ENCODE measurements at regions not wholly inside any gene's neighbourhood (a gene's known extent, or its start where the extent isn't known, plus 50 kb on each side); places are given as distances from the start of the nearest gene placed in this dataset.

DNA sequence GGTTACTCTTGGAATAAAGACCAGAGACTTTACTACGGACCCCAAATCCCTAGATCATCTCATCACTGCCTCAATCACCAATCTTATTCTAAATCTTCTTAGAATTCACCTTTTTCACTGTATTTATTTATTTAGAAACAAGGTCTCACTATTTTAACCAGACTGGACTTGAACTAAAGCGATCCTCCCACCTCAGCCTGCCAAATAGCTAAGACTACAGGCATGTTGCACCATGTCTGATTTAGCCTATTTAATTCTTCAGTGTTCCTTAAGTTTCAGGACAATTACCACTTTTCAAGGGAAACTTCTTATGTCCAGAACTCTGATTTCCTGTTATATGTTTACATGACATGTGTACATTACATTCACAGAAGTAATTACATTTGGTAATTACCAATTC is 238.0 kb upstream of the COL8A1 start:
- TF ChIP-seq, protein P1, sequence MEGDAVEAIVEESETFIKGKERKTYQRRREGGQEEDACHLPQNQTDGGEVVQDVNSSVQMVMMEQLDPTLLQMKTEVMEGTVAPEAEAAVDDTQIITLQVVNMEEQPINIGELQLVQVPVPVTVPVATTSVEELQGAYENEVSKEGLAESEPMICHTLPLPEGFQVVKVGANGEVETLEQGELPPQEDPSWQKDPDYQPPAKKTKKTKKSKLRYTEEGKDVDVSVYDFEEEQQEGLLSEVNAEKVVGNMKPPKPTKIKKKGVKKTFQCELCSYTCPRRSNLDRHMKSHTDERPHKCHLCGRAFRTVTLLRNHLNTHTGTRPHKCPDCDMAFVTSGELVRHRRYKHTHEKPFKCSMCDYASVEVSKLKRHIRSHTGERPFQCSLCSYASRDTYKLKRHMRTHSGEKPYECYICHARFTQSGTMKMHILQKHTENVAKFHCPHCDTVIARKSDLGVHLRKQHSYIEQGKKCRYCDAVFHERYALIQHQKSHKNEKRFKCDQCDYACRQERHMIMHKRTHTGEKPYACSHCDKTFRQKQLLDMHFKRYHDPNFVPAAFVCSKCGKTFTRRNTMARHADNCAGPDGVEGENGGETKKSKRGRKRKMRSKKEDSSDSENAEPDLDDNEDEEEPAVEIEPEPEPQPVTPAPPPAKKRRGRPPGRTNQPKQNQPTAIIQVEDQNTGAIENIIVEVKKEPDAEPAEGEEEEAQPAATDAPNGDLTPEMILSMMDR (IDR thresholded peaks at IDR 0.05; ENCODE audit: poor library complexity, severe bottlenecking): no peak
- TF ChIP-seq EP300 (conservative IDR thresholded peaks at IDR 0.05; ENCODE audit: poor library complexity, severe bottlenecking) (no peak), RAD21 (conservative IDR thresholded peaks at IDR 0.05) (no peak), POLR2AphosphoS5 (IDR thresholded peaks at IDR 0.05) (no peak), TAF1 (IDR thresholded peaks at IDR 0.05; ENCODE audit: low read depth) (no peak), MXI1 (conservative IDR thresholded peaks at IDR 0.05; ENCODE audit: poor library complexity, severe bottlenecking) (no peak), EZH2 (IDR thresholded peaks at IDR 0.05; ENCODE audit: borderline replicate concordance, insufficient read depth, low read length, poor library complexity, severe bottlenecking) (no peak), SMC3 (conservative IDR thresholded peaks at IDR 0.05; ENCODE audit: poor library complexity) (no peak)
- TF ChIP-seq, protein P2, sequence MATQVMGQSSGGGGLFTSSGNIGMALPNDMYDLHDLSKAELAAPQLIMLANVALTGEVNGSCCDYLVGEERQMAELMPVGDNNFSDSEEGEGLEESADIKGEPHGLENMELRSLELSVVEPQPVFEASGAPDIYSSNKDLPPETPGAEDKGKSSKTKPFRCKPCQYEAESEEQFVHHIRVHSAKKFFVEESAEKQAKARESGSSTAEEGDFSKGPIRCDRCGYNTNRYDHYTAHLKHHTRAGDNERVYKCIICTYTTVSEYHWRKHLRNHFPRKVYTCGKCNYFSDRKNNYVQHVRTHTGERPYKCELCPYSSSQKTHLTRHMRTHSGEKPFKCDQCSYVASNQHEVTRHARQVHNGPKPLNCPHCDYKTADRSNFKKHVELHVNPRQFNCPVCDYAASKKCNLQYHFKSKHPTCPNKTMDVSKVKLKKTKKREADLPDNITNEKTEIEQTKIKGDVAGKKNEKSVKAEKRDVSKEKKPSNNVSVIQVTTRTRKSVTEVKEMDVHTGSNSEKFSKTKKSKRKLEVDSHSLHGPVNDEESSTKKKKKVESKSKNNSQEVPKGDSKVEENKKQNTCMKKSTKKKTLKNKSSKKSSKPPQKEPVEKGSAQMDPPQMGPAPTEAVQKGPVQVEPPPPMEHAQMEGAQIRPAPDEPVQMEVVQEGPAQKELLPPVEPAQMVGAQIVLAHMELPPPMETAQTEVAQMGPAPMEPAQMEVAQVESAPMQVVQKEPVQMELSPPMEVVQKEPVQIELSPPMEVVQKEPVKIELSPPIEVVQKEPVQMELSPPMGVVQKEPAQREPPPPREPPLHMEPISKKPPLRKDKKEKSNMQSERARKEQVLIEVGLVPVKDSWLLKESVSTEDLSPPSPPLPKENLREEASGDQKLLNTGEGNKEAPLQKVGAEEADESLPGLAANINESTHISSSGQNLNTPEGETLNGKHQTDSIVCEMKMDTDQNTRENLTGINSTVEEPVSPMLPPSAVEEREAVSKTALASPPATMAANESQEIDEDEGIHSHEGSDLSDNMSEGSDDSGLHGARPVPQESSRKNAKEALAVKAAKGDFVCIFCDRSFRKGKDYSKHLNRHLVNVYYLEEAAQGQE (IDR thresholded peaks at IDR 0.05; ENCODE audit: borderline replicate concordance): no peak

Measured in neural cell (in vitro differentiated cells).